Islet of Langerhans (tissue), 1 donor: ENCODE measurements at regions not wholly inside any gene's neighbourhood (a gene's known extent, or its start where the extent isn't known, plus 50 kb on each side); places are given as distances from the start of the nearest gene placed in this dataset.
"Not testable (repeated sequence)": the region's sequence is repeated elsewhere in the genome, so short reads cannot be mapped to it uniquely, and the experiment has no call there.

Experiments used
- FAIRE-seq: peaks from one replicate; lab custom pipeline; 2011; peaks lifted over from hg19 to GRCh38; lab: Jason Lieb, UNC

DNA sequence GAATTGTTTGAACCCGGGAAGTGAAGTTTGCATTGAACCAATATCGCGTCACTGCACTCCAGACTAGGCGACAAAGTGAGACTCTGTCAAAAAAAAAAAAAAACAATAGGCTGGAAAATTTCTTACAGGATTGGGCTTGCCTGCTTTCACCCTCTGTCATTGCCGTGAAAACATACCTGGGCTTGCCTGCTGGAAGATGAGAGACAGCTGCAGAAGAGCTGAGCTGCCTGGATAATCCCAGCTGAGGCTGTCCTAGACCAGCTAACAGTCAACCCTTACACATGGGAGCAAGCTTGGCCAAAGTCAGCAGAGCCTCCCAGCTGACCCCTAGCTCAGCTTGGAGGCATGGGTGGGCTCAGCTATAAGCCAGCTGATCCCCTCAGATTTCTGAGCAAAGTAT is 306.2 kb downstream of the CCSER2 start:
- FAIRE-seq, result no peak

DNA sequence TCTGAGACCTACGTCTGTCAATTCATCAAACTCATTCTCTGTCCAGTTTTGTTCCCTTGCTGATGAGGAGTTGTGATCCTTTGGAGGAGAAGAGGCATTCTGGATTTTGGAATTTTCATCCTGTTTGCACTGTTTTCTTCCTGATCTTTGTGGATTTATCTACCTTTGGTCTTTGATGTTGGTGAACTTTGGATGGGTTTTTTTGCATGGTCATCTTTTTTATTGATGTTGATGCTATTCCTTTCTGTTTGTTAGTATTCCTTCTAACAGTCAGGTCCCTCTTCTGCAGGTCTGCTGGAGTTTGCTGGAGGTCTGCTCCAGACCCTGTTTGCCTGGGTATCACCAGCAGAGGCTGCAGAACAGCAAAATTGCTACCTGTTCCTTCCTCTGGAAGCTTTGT is 322.2 kb downstream of the CCSER2 start:
- FAIRE-seq, result not testable (repeated sequence)

DNA sequence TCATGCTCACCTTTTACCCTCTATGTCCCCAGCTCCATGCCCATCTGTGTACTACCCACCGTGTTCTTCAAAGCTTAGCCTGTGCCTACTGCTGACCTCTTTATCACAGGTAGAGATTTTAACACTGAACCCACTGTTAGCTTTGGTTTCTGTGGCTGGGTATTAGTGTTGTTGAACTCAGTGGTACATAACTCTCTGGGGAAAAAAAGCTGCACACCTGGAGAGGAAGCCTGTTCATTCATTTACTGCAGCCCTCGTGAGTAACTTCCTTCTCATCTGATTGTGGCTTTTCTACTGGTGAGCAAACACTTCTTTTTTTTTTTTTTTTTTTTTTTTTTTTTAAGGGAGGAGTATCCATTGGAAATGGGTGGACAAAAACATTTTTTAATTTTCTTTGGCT is 326.3 kb downstream of the CCSER2 start:
- FAIRE-seq, result no peak

DNA sequence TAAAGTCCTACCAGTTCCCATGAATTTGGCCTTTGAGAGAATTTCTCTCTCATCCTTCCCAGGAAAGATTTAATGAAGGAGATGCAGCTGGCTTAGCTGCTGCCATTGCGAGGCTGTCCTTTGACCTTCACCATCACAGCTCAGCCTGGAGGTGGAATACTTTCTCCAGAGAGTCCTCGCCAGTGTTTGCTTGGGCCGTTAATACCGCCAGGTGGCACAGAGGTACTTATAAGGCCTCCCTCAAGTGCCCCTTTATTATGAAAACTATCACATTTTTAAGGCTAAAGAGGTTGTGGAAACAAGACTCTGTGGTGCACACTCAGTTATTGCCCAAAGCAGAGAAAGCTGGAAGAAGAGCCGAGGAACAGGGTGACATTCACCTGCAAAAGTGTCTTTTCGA is 330.6 kb downstream of the CCSER2 start:
- FAIRE-seq, result no peak

DNA sequence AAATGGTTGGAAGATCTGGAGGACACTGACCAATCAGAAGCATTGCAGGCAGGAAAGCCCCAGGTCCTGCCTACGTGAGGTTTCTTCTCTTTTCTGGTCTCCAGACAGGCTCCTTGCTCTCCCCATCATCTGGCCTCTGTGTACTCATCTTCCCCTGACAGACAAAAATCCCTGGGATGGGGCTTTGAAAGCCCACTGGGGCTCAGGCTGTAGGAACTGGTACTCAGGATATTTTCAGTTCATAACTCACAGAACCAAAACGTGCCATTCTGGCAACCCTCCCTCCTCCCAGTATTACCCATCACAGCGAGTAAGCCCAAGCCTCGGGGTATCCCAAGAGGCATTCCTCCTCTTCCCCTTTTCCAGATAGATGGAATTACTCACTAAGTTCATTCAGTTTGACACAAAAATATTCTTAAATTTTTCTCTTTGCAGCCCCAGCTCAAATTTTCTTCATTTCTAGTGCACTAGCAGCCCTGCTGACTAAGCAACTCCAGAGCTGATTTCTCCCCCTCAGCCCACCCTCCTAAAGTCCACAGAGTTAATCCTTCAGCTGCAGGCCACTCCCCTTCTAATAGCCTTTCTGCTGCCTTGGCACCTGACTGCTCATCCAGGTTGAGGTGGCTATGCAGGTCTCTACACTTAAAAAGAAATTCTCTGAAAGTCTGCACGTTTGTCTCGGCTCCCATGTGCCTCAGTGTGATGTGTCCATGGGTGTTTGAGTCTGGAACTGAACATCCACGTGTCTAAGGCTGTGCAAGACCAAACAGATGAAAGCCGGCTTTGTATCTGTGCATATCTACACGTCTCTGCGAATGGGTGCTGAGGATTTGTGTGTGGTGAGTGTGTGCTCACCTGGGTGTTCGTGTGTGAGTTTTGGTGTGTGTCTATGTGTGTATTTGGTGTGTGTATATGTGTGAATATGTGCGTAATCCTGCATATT is 331.4 kb downstream of the CCSER2 start:
- no peak for FAIRE-seq

DNA sequence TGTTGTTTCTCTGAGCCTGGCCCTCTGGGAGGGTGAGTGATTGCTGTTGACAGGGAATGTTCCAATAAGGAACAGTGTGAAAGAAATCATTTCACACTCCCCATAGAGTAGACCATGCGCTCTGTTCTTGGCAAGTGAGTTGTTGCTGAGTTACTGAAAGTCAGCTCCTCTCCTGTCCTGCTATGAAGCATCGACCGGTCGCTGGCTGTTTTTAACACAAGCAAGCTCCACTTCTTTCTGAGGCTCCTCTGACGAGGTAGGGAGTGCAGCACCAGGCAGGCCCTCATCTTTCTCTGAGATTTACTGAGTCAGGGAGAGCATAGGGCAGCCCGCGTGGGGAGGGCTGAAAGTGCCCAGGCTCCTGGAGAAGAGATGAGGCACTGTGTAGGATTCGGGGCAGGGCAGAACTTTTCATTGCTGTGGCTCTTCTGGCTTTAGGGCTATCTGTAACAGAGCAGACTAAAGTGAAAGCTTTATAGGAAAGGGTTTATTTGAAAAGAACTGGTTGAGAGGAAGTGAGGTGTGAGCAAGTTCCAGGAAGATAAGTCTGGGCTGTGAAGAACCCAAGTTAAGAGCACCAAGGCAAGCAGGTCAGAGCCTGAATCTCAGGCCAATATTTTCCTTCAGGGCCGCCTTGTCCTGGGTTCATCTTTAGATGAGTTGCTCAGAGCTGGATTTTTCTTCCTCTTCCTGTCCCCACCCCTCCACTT is 332.2 kb downstream of the CCSER2 start:
- FAIRE-seq, result no peak

DNA sequence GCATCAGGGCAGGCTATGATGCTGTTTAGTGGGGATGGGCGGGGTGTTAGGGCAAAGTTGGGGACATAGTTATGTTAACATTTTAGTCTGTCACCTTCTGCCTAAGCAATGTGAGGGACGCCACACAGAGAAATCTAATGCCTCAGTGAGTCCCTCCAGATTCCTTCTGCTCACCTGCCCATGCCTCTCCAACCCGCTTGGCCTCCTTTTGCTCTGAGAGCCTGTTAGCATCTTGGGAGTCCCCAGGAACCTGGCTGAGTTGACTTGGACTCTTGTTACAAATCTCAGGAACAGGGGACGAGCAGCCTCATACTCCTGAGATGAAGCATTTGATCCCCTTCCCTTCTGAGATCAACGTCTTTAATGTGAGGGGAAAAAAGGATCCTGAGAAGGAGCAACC is 336.8 kb downstream of the CCSER2 start:
- FAIRE-seq, result no peak

DNA sequence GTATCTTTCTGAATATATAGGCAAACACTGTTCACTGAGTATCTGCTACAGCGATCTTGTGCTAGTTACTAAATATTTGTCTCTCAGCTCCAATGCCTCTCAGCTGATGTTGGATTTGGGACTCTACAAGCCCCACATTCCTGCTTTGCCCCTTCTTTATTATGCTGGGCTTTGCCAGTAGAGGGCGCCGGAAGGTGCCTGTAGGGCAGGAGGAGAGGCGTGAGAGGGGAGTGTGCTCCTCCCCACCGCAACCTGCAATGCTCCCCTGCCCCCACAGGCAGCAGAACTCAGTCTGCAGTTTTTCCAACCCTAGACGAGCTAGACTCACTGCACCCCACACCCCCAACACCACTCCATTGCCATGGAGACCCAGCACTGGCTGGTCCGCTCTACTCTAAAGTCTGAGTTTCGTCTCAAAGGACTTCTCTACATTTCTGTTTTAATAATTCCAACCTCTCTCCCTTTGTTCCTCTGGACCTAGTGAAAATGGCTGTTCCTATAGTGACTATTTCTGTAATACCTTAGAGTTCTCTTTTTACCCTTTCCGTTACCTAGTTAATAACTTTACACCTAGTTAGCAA is 337.6 kb downstream of the CCSER2 start:
- FAIRE-seq, result no peak

DNA sequence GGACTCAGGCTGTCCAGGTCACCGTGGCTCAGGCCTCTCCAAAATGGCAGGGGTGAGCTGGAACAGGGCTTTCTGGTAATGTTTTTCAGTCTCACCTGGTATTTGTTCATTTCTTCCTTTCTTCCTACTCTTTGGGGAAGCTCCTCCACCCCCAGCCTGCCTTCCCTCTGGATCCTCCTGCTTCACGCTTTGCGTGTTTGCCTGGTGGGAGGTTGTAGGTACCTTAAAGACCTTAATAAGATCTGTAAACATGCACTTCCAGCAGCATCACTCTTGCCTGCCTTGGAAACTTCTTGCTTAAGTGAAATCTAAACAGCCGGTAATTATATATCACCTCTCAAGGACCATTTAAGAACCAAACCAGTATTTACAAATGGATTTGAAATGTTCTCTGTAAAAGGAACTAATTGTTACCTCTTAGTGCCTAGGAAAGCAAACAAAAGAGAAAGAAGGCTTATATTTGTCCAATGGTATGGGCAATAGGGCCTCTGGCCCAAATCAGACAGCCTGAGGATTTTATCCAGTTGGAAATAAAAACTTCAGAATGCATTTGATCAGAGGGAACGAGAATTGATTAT is 339.9 kb downstream of the CCSER2 start:
- no peak for FAIRE-seq

DNA sequence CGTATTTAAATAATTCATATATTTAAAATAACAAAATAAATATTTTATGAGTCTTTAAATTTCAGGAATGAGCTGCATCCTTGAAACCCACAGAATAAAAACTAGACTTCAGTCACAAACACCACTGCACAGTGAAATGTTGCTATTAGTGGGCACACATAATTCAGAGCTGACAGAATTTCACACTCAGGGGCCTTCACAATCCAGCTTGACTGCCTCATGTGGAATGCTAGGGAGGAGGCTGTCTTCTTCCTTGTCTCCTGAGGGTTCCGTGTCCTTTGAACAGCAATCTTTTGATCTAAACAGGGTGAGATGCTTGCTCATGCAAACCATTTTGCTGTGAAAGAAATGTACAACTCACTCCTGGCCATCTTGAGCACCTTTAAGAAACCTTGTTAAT is 346.7 kb downstream of the CCSER2 start:
- no peak for FAIRE-seq

DNA sequence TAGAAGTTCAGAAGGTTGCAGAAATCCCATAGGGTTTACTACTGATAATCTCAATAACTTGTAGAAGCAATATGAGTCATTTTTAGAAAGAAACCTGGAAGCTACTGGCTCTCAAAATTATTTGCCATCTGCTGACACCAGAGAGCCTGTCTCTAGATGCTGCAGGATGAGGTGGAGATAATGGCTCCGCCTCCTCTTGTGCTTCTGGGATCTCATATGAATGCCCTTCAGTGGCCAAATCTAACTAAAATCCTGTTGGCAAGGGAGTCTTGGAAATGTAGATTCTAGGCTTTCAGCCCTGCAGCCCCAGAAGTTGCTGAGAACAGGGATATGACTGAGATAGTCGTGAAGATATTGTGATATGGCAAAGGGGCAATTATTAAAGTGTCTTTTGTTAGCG is 348.1 kb downstream of the CCSER2 start:
- no peak for FAIRE-seq

DNA sequence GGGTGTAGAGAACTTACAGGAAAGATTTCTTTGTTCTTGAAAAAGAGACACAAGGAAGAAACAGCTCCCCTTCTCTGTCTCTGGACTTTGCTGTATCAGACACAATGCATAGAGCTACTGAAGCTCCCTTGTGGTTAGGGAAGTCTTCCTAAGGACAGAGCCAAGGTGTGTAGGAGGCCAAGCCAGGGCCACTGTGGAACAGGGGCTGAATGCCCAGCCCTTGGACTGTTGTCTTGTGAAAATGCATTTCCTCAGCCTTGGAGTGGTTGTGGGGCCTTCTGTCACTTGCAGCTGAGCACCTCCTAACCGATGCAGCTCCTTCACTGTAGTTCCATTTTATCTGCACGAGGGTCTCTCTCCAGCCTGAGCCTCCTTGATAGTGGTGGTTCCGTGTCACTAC is 353.4 kb downstream of the CCSER2 start:
- no peak for FAIRE-seq

DNA sequence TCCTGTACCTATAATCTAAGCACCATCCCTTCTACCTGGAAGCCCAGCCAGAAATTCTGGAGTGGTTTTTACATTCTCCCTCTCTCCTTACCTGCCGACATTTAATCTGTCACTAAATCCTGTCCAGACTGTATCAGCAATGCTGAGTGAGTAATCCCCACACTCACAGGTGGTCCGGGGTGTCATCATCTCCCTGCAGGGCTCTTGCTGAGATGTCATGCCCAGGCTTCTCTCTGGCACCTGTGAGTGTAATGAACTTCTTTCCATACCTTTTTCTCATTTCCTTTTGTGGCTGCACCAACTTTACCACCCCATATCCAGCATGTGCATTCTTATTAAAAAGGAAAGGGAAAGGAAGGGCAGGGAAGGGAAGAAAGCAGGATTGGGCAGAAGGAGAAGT is 355.2 kb downstream of the CCSER2 start:
- FAIRE-seq, result no peak

DNA sequence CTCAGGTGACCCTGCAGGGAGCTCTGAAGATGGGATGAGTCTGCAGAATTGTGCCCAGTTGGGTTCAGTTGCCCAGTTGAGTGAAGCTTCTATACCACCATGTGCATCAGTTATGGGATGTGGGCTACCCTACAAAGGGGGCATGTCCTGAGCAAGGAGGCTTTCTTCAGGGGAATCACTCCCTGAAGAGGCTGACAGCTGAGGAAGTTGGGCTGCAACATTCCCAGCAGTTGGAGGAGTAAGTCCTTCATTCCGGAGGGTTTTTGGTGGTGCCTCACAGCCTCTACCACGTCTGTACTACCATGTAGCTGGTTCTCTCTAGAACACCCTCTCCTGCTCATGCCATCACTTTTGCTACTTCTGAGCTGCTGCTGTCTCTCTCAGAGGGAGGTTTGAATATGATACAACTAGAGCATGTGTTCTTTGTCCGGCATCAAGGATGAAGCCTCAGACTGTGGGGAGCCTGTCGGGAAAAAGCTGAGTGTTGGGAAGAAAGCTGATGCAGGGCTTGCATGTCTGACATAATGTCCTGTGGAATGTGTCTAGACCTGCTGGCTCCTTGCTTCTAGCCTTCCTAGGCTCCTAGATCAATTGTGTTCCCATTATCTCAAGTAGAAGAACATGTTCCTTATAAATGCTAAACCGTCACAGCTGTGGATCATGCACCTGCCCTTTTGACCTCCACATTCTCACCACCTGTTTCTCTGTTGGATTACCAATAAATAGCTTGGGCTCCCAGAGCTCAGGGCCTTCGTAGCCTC is 355.8 kb downstream of the CCSER2 start:
- FAIRE-seq, result no peak

DNA sequence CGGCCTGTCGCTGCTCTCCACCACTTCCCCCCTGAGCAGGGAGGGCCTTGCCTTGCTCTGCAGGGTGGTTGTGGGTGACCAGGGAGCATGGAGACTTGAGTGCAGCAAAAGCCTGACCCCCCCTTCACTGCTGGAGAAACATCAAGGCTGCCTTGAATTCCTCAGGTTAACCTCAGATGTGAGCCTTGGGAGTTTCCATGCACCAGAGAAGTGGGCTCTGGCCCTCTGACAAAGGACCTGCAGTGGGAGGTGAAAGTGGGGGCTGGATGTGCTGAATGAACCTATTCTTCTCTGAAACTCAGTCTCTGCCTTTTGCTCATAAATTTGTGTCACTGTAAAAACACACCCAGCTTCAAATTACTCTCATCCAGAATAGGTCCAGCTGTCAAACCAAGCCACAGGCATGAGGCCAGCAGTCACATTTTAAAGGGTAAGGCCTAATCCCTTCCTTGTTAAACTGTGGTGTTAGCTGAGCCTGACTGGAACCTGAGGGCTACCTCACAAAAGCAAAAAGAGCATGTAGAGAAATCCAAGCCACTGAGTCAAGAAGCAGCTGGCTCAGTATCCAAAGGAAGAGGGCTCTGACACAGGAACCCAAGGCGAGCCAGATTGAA is 356.8 kb downstream of the CCSER2 start:
- no peak for FAIRE-seq

DNA sequence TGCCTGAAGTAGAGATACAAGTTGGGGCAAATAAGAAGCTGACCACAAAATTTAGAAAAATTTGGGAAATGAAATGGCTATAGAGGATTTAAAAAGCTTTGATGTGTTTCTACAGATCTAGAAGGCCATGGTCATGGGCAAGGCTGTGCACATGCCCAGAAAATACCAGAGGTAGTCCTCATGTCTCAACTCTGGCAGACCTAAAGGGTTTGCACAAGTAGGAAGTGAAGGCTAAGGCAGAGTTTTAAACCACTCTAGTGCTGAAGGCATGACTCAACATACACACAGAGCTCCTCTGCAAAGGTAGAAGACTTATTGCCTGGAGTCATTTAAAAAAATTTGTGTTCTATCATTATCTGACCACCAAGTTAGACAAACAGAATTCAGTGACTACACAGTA is 364.6 kb downstream of the CCSER2 start:
- no peak for FAIRE-seq

DNA sequence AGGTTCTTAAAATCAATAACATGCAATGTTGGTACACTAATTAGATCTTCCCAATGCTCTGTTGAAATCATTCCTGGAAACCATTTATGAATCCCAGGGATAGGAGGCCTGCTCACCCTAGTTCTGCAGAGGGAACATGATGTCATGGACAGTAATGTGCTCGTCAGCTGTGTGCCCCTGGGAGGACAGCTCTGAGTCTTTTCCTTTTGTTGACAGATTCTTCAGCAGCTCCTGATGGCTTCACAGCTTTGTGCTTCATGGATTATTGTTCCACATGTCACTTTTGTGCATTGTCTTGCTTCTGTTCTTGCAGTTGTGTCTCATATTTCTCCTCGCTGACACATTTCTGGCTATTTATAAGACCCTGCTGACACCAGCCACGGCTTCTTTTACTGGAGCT is 367.5 kb downstream of the CCSER2 start:
- FAIRE-seq, result no peak

DNA sequence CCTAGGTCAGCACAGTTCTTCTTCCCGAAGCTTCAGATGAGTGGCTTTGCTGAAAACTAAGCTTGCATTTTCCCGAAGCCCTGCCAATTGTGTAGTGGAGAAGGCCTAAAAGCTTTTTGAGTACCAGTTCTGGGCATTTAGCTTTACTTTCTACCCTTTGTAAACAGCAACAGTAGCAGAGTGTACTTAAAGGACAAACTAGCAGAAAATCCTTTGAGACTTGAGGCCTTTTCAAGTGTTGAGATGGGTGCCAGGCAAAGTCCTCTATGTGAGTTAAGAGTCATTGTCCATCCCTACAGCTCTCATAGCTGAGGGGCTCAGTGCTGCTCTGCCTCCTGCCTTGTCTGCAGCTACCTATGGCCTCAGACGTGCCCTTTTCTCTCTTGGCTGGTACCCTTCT is 368.2 kb downstream of the CCSER2 start:
- FAIRE-seq, result no peak

DNA sequence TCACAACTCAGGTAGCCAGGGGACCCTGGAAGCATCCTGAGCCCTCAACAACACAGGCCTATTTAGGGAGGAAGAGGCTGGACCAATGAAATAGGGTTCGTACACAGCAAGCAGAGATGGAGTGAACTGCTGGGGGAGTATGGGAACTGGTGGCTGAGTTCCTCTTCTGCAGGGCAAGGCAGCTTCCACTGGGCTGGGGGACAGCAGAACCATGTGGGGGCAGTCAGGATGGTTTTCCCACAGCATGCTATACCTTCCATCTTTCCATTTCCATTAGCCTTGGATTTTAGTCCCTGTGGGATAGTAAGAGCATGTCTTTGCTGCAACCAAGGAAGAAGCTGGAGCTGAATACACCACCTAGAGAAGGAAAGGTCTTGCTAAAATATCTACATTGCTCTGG is 370.6 kb downstream of the CCSER2 start:
- FAIRE-seq, result no peak

DNA sequence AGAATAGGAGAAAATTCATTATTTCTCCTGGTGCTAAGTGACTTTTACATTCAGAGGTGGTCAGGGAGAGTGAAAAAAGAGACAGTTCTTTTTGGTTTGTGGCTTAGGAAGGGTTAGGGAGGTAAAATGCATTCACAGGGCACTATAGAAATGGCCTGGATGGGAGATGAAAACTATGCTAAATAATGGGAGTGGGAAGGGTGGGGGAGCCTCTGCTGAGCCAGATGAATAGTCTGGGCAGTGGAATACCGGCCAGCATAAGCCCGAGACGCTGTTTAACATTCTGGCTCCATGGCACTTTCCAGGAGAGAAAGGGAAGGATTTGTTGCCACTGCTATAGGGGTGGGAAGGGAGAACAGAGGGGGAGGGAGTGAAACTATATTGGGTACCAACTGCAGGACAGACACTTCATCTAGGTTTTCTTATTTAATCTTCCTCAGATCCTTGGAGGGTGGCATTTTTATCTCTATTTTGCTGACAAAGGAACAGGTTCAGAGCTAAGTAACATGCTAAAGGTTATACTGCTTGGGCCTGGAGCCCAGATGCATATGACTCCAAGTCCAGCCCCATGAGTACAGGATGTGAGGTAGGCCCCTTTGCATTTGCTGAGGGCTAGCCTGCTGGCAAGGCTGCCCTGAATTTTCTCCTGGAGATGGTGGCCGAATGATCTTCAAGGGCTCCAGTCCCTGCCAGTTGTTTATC is 372.4 kb downstream of the CCSER2 start:
- FAIRE-seq, result no peak

DNA sequence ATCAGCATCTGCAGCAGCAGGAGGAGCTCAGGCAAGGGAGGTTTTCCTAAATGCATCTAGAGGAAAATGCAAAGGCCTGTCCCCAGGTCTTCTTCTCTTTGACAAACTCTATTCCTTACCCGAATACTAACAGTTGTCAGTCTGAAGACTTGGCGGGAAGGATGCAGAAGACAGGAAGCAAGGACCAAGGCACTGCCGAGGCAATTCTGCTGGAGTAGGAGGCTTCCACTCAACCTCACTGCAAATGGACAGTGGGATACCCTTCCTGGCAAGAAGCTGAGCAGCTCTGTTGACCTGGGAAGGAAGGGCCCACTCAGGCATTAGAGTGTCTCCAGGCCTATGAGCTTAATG is 373.0 kb downstream of the CCSER2 start:
- no peak for FAIRE-seq
